Upper lobe of left lung (tissue), 6 donors: ENCODE measurements at regions not wholly inside any gene's neighbourhood (a gene's known extent, or its start where the extent isn't known, plus 50 kb on each side); places are given as distances from the start of the nearest gene placed in this dataset.
"Not testable (repeated sequence)": the region's sequence is repeated elsewhere in the genome, so short reads cannot be mapped to it uniquely, and the experiment has no call there.

Experiments used
- ATAC-seq, 2 donors: fragments of 200-7000 bp; cut with Tn5 transposase; one replicate each; pipeline ENCODE4 v1.9.1; 2022; ENCODE audit warnings: mild to moderate bottlenecking in 2 of 2, moderate library complexity in 2 of 2; ENCODE audit not compliant: low FRiP score in 2 of 2
- DNase-seq, 2 donors: peaks; one replicate each; pipeline ENCODE4 v3.0.0-alpha.2; 2019 to 2020
- H3K27ac ChIP-seq, 4 donors: fragments of 200-600 bp; sonication (generic); one replicate each; pipeline ENCODE4 v1.5.1; 2016 to 2019
- H3K27me3 ChIP-seq, 4 donors: fragments of 200-600 bp; sonication (generic); one replicate each; pipeline ENCODE4 v1.5.1; 2017 to 2019
- H3K36me3 ChIP-seq, 4 donors: fragments of 200-600 bp; sonication (generic); one replicate each; pipeline ENCODE4 v1.5.1; 2016 to 2019
- H3K4me1 ChIP-seq, 4 donors: fragments of 200-600 bp; sonication (generic); one replicate each; pipeline ENCODE4 v1.5.1; 2018 to 2019
- H3K4me3 ChIP-seq, 4 donors: fragments of 200-600 bp; sonication (generic); one replicate each; pipeline ENCODE4 v1.5.1; 2017 to 2019; ENCODE audit warnings: mild to moderate bottlenecking in 2 of 4, moderate library complexity in 1 of 4
- H3K9me3 ChIP-seq, 4 donors: fragments of 200-600 bp; sonication (generic); one replicate each; pipeline ENCODE4 v1.5.1; 2018 to 2019
- WGBS, 2 donors: methylation state at CpG; one replicate each; pipeline ENCODE4 v1.1.5; 2017 to 2018; 5-methylcytosine and 5-hydroxymethylcytosine counted together
- donor health status: DM: no; HTN: no; CAD: no; lungs with moderate emphysema.
- donor health status: DM: no; HTN: yes; CAD: no; lungs with severe emphysema.

DNA sequence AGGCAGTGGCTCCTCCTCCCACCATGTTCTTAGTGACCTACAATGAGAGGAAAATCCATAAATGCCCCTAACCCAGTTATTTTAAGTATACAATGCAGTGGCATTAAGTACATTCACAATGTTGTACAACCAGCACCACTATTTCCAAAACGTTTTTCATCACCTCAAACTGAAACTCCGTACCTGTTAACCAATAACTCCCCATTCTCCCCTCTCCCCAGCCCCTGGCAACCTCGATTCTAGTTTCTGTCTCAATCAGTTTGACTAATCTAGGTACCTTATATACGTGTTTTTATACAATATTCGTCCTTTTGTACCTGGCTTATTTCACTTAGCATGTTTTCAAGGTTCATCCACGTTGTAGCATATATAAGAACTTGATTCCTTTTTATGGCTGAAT is 198.8 kb downstream of the BCL2L11 start:
- 87% methylated on average over 3 of the region's 6 CpGs; no CpG with 5 or more reads in 1 of the 2 donors for WGBS, 2 donors
- H3K27ac ChIP-seq, H3K4me1 ChIP-seq: not testable (repeated sequence)

GRCh38 chr2:111320264-111320663 is 199.6 kb downstream of the BCL2L11 start:
- not testable (repeated sequence) for H3K27me3 ChIP-seq, H3K27ac ChIP-seq, H3K9me3 ChIP-seq, H3K4me1 ChIP-seq, H3K4me3 ChIP-seq, H3K36me3 ChIP-seq, DNase-seq, ATAC-seq
- WGBS, 2 donors = 86 to 93% methylated on average over 1 to 3 of the region's 3 CpGs

More for the DNA sequence above, 198.8 kb downstream of the BCL2L11 start:
- not testable (repeated sequence) for H3K27me3 ChIP-seq, DNase-seq, H3K9me3 ChIP-seq, ATAC-seq, H3K4me3 ChIP-seq, H3K36me3 ChIP-seq

- no CpG with 5 or more reads among the region's 1 CpG for WGBS, 2 donors
- not testable (repeated sequence) for H3K4me3 ChIP-seq, H3K4me1 ChIP-seq, H3K9me3 ChIP-seq, H3K36me3 ChIP-seq, ATAC-seq, DNase-seq, H3K27ac ChIP-seq, H3K27me3 ChIP-seq
These were observed 200.3 kb downstream of the BCL2L11 start for GRCh38 chr2:111320965-111321364.

DNA sequence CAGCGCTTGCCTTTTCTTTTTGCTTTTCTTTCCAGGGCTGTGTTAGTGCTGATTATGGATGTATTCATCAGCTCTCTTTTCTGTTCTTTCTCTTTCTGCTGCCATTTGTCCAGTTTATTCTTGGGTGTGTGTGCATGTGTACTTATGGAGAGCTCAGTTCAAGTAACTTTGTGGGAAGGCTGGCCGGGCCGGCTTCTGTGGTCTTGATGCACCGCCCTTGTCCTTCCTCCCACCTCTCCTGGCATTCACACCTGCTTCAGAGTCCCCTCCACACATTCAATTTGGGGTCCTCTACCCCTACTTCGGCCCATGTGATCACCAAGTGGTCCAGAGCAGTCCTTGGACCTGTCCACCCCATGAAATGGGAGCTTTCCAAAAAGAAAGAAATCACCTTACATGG is 202.7 kb downstream of the BCL2L11 start:
- DNase-seq, H3K36me3 ChIP-seq, H3K27me3 ChIP-seq, ATAC-seq, H3K4me3 ChIP-seq, H3K9me3 ChIP-seq, H3K4me1 ChIP-seq, H3K27ac ChIP-seq: not testable (repeated sequence)
- 88 to 100% methylated on average over 2 to 3 of the region's 5 CpGs for WGBS, 2 donors

- H3K27me3 ChIP-seq, H3K9me3 ChIP-seq, ATAC-seq, DNase-seq, H3K4me3 ChIP-seq, H3K4me1 ChIP-seq, H3K36me3 ChIP-seq, H3K27ac ChIP-seq: not testable (repeated sequence)
- WGBS, 2 donors = no CpG with 5 or more reads among the region's 4 CpGs
These were observed 207.0 kb downstream of the BCL2L11 start for GRCh38 chr2:111327726-111328125.

DNA sequence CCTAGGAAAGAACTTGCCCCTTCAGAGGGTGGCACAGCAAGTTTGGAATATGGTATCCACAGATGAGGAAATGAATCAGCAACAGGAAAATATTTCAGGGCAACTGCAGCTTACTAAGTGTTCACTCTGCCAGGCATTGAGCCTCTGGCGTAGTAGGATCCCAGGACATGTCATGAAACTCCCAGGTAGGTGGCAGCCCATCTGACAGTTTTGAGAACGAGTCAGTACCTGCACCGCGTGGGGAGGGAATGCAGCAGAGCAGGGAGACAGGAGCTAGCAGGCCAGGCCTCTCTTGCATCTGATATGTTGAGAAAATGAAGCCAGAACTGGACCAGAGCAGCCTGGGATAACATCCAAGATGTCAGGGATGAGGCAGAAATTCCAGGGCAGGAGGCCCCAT is 208.6 kb downstream of the BCL2L11 start:
- H3K27me3 ChIP-seq, H3K9me3 ChIP-seq, ATAC-seq, H3K4me3 ChIP-seq, DNase-seq, H3K36me3 ChIP-seq, H3K4me1 ChIP-seq, H3K27ac ChIP-seq: not testable (repeated sequence)
- WGBS, 2 donors = no CpG with 5 or more reads among the region's 4 CpGs

DNA sequence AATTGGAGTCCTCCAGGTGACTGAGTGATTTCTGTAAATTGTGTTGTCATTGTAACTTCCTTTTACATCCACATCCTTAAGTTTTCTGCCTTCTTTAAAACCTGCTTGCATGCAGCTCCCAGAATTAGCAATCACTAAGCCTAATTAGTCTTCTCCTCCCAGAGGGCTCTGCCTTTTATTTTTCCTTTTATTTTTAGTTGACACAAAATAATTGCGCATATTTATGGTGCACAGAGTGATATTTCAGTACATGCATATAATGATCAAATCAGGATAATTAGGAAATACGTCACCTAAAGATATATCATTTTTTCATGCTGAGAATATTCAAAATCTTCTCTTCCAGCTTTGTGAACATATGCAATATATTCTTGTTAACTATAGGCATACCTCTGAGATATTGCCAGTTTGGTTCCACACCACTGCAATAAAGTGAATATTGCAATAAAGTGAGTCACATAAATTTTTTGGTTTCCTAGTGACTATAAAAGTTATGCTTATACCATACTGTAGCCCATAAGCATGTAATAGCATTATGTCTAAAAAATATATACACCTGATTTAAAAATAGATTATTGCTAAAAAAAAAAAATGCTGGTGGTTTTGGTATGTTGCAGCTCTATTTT is 210.5 kb downstream of the BCL2L11 start:
- not testable (repeated sequence) for ATAC-seq
- WGBS, 2 donors = 93 to 100% methylated on average over 2 of the region's 2 CpGs

GRCh38 chr2:111335220-111335907 is 214.7 kb downstream of the BCL2L11 start:
- not testable (repeated sequence) for ATAC-seq, H3K4me1 ChIP-seq

More for the DNA sequence above, 210.5 kb downstream of the BCL2L11 start:
- H3K4me1 ChIP-seq, H3K27ac ChIP-seq, DNase-seq, H3K4me3 ChIP-seq, H3K27me3 ChIP-seq, H3K36me3 ChIP-seq, H3K9me3 ChIP-seq: not testable (repeated sequence)

GRCh38 chr2:111338474-111338873 is 217.8 kb downstream of the BCL2L11 start:
- H3K36me3 ChIP-seq, H3K27ac ChIP-seq, H3K9me3 ChIP-seq, DNase-seq, ATAC-seq, H3K4me3 ChIP-seq, H3K27me3 ChIP-seq, H3K4me1 ChIP-seq: not testable (repeated sequence)
- whole genome bisulfite sequencing, 2 donors = no CpG with 5 or more reads among the region's 2 CpGs

More at GRCh38 chr2:111335220-111335907, 214.7 kb downstream of the BCL2L11 start:
- not testable (repeated sequence) for H3K9me3 ChIP-seq, H3K27me3 ChIP-seq, H3K27ac ChIP-seq, H3K4me3 ChIP-seq, H3K36me3 ChIP-seq, DNase-seq

- H3K9me3 ChIP-seq, H3K4me1 ChIP-seq, ATAC-seq, H3K27ac ChIP-seq, H3K36me3 ChIP-seq, H3K4me3 ChIP-seq, DNase-seq, H3K27me3 ChIP-seq: not testable (repeated sequence)
- no CpG with 5 or more reads among the region's 1 CpG for WGBS, 2 donors
These were observed 218.8 kb downstream of the BCL2L11 start for GRCh38 chr2:111339476-111339875.

DNA sequence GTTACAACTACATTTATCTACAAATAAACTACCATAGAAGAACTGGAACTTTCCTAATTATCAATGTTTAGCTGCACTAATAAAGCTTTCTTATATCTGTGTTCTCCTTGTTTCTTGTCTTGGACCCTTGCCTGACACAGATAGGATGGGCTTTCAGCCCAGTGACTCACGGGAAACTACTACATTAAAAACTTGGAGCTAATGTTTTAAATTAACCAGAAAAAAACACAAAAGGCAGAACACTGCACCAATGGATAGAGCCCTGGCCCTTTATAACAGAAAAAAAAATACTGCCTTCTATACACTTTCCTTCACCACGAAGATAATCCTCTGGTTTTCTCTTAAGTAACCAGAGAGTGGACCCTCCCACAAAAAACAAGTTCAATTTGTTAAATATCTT is 223.9 kb downstream of the BCL2L11 start:
- not testable (repeated sequence) for H3K9me3 ChIP-seq, ATAC-seq, DNase-seq

DNA sequence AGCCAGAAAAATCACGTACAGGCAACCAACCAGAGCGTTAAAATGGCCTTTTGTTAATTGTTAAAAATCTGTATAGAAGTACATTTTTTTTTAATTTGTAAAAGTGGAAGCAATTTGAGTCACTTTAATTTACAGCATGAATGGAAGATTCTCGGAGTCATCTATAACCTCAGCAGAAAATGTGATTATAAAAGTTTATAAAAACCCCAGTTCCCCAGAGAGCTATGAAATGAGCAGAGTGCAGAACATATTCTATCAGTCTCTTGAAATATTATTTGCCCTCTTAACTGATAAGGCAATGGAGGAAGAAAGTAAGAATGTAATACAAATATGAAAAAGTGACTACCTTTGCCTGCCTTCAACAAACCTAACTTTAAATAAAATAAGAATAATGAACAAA is 224.7 kb downstream of the BCL2L11 start:
- not testable (repeated sequence) for ATAC-seq
- 87 to 92% methylated on average over 1 to 2 of the region's 3 CpGs for WGBS, 2 donors

More for the DNA sequence above, 223.9 kb downstream of the BCL2L11 start:
- not testable (repeated sequence) for H3K27ac ChIP-seq, H3K36me3 ChIP-seq, H3K4me3 ChIP-seq, H3K4me1 ChIP-seq, H3K27me3 ChIP-seq
- 55 to 65% methylated on average over 2 of the region's 2 CpGs for WGBS, 2 donors

DNA sequence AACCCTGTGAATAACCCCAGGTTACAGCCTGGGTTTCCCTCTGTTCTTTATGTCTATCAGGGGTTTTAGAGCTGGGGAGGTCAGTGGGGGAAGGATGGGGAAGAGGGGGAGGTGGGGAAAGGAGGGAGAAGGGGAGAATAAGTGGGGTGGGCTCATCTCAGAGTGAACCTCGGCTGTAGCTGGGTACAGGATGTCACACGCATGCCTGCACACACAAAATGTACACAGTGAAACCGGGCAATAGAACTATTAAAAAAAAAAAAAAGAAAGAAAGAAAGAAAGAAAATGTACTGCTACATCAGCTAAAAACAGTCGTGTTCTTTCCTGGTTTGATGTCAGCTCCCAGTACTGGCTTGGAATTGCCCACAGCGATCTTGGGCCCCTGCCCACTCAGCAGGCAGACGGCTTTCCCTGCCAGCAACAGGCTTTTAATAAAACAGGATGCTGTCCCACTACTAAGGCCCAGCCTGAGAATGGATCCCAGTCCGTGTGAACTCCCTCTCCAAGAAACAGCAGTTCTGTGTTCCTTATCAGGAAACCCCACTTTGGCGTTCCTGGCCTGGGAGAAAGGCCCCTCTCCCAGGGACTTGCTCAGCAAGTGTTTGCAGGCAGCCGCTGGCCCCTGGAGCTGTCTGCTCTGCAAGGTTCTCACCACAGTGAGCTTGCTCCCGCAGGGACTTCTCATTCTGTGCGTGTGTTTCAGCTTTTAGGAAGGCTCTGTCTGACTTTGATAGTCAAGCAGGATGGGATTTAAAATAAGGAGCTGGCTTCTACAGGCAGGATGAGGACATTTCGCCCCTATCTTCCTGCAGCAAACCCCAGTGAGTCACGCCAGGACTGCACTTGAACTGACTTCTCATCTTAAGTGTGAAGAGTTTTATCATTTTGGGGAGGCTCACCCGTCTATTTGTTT is 225.6 kb downstream of the BCL2L11 start:
- DNase-seq (peak in 1 of 2 donors; percentile 46), ATAC-seq (peak; percentile 54 to 79)
- H3K9me3 ChIP-seq, H3K36me3 ChIP-seq, H3K4me3 ChIP-seq, H3K27me3 ChIP-seq, H3K27ac ChIP-seq, H3K4me1 ChIP-seq: not testable (repeated sequence)
- 13 to 28% methylated on average over 5 to 6 of the region's 14 CpGs for WGBS, 2 donors

More for the DNA sequence above, 224.7 kb downstream of the BCL2L11 start:
- H3K4me3 ChIP-seq, H3K36me3 ChIP-seq, DNase-seq, H3K27me3 ChIP-seq, H3K9me3 ChIP-seq, H3K4me1 ChIP-seq, H3K27ac ChIP-seq: not testable (repeated sequence)
